Activated naive CD4-positive, alpha-beta T cell treated with anti-CD3 and anti-CD28 coated beads for 36 hours (primary cell): ENCODE measurements at regions not wholly inside any gene's neighbourhood (a gene's known extent, or its start where the extent isn't known, plus 50 kb on each side); places are given as distances from the start of the nearest gene placed in this dataset.

Experiments used
- CTCF ChIA-PET: fragments of 350-600 bp; sonication (Branson Sonifier 250); formaldehyde crosslinking; loops from one replicate; lab custom pipeline; 2021; ENCODE audit warnings: antibody characterized with exemption; lab: Charles Lee
- DNase-seq: peaks from one replicate; pipeline ENCODE4 v3.0.0-alpha.2; 2020
- H3K27ac Mint-ChIP-seq: one replicate; pipeline ENCODE4 v1.8.0; 2021; ENCODE audit warnings: mild to moderate bottlenecking, mixed read lengths
- H3K27me3 Mint-ChIP-seq: one replicate; pipeline ENCODE4 v1.8.0; 2021; ENCODE audit warnings: low read depth, mixed read lengths
- H3K36me3 Mint-ChIP-seq: one replicate; pipeline ENCODE4 v1.8.0; 2021; ENCODE audit warnings: low read depth, mixed read lengths
- H3K4me1 Mint-ChIP-seq: one replicate; pipeline ENCODE4 v1.8.0; 2021; ENCODE audit warnings: low read depth, mixed read lengths
- H3K4me3 Mint-ChIP-seq: one replicate; pipeline ENCODE4 v1.8.0; 2021; ENCODE audit warnings: mild to moderate bottlenecking, moderate library complexity, mixed read lengths
- H3K9me3 Mint-ChIP-seq: one replicate; pipeline ENCODE4 v1.8.0; 2021; ENCODE audit warnings: mixed read lengths
- intact Hi-C: fragments of 100-400 bp; cut with micrococcal nuclease; formaldehyde crosslinking; loops from one replicate; pipeline ENCODE4 v1.15.1; 2023

DNA sequence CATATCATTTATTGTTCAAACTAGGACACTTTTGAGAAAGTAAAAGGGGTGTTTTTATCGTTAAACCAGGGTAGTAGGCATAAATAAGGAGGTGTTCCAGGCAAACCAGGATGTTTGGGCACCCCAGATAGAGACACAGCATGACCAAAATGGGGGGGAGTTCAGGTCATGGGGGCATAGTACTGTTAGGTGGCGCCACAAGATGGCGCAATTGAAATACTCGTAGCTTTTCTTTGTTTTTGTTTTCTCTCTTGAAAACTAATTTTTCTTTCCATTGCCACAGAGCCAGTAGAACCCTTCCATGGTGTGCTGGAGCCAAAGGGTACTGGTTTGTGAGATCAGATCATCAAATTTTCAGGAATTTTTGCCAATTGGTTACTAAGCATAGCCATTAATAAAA, 283.4 kb downstream of the BCOR start:
- H3K9me3 Mint-ChIP-seq: no peaks in the 10 kb centered on the region
- CTCF ChIA-PET: interaction anchor here (0.5 to 1.7 kb wide), 2 partner anchors 39 to 165 kb away, joined by 3 to 4 read pairs; no protein-coding TSS in a partner anchor
- intact Hi-C loops: loop anchor here (1.0 to 5.0 kb wide), 6 partner anchors 82 to 654 kb away; partner anchors contain the start of gene BCOR
- H3K4me1 Mint-ChIP-seq: peaks cover 30% of the 10 kb centered on the region
- no peak overlapping the region for H3K27ac Mint-ChIP-seq
- no peak overlapping the region for H3K4me3 Mint-ChIP-seq
- H3K27me3 Mint-ChIP-seq: no peaks in the 10 kb centered on the region
- no peaks in the 10 kb centered on the region for H3K36me3 Mint-ChIP-seq
- peak; percentile 58 for DNase-seq

DNA sequence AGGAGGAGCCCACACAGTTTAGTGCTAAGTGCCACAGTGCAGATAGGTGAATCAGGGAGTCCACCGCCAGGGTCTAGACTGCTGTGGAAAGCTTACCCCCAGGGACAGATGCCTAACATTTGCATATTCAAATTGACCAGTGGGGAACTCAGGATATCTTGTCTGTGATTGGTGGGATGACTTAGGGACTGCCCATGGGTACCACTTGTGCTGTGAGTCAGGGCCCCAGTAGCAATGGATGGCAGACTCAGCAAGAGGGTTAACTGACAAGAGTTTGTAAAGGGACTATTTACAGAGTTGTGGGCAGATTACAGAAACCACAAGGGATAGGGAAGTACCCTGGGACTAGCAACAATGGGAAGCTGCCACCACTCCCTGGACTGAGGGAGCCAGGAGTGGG, 282.1 kb downstream of the BCOR start:
- CTCF ChIA-PET: interaction anchor here (0.8 to 2.3 kb wide), 2 partner anchors 35 to 452 kb away, joined by 4 to 13 read pairs; no protein-coding TSS in a partner anchor
- H3K27ac Mint-ChIP-seq: peak overlapping the region; percentile 53
- H3K27me3 Mint-ChIP-seq: peaks cover 7% of the 10 kb centered on the region
- no peak overlapping the region for H3K4me3 Mint-ChIP-seq
- peaks cover 30% of the 10 kb centered on the region for H3K4me1 Mint-ChIP-seq
- intact Hi-C loops: loop anchor here (1.0 to 5.0 kb wide), 8 partner anchors 41 to 451 kb away; partner anchors contain the start of gene BCOR
- H3K9me3 Mint-ChIP-seq: no peaks in the 10 kb centered on the region
- no peaks in the 10 kb centered on the region for H3K36me3 Mint-ChIP-seq
- peak; percentile 65 for DNase-seq

DNA sequence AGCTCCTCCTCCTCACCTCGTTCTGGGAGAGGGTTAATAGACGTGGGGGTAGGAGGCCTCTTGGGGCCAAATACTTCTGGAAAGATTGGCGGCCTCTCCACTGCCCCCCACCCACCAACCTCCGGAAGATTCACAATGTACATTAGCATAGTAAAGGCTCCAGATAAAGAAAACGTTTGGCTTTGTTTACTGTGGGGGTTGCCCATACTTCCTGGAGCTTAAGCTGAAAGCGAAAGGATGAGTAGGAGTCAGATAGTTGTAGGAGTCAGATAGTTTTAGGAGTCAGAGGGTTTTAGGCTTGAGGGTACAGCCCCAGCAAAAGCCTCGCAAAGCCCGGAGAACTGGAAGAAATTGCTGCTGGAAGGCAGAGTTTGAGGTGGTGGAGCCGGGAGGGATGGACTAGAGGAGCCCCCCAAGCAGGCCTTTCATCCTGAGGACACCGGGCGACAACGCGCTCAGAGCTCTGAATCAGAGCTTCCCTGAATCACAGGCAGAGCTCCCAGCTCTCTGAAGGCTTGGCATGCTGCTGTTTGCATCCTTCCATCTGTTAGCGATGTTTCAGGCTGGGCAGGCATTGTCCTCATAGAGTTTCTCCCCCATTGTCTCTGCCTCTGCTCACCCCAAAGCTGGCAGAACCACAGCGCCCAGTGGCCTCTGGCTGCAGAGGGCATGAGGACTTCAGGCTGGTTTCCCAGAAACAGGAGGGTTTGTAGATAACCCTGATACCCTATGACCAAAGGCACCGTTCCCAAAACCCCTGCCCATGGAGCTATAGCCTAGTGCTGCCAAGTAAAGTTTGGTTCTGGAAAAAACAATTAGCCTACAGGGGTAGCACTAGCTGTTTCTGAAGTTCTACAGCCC, 280.7 kb downstream of the BCOR start:
- Mint-ChIP-seq H3K36me3 (no peaks in the 10 kb centered on the region), H3K4me1 (peaks cover 30% of the 10 kb centered on the region), H3K27ac (peak overlapping the region; percentile 74), H3K27me3 (peaks cover 7% of the 10 kb centered on the region), H3K4me3 (peak overlapping the region; percentile 29), H3K9me3 (no peaks in the 10 kb centered on the region)
- intact Hi-C loops: loop anchor here (1.0 to 5.0 kb wide), 3 partner anchors 38 to 335 kb away; no protein-coding TSS in a partner anchor
- DNase-seq: peak; percentile 49
- CTCF ChIA-PET: interaction anchor here (0.6 to 2.8 kb wide), 7 partner anchors 20 to 450 kb away, joined by 3 to 13 read pairs (median 5); no protein-coding TSS in a partner anchor

DNA sequence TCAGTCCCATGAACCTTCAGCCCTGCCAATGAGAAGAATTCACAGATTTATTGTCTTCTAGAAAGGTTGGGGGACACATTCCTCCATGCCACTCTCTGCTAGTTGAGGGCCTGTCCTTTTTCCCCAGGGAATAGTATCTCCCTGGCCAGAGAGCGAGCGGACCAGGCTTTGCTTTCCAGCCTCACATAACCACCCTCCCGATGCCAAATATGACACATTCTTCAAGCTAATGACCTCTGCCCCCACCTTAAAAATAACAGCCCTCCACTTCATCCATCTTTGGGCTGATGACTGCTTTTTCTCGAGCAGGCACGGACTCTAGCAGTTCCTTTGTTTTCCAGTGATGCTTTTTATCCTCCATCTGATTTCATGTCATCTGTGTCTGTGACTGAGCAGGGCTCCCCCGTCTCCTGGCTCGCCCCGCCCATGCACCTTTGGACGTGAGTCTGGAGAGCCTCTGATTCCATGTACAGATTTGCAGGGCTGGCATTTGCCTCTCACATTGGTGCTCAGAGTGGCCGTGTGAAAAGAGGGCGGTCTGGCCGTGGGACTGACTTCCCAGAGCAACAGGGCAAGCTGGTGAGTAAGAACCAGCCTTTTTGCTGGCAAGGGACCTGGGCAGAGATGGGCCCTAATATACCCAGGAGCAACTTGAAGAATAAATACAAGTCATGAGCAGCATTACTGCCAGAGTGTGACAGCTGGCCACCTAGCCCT, 279.8 kb downstream of the BCOR start:
- intact Hi-C loops: loop anchor here (1.0 to 5.0 kb wide), 3 partner anchors 37 to 334 kb away; no protein-coding TSS in a partner anchor
- no peak for DNase-seq
- CTCF ChIA-PET: interaction anchor here (0.6 to 2.8 kb wide), 4 partner anchors 19 to 244 kb away, joined by 3 to 9 read pairs (median 4); no protein-coding TSS in a partner anchor
- Mint-ChIP-seq H3K4me1 (peaks cover 30% of the 10 kb centered on the region), H3K4me3 (no peak overlapping the region), H3K9me3 (no peaks in the 10 kb centered on the region), H3K27me3 (peaks cover 10% of the 10 kb centered on the region), H3K27ac (no peak overlapping the region), H3K36me3 (no peaks in the 10 kb centered on the region)

DNA sequence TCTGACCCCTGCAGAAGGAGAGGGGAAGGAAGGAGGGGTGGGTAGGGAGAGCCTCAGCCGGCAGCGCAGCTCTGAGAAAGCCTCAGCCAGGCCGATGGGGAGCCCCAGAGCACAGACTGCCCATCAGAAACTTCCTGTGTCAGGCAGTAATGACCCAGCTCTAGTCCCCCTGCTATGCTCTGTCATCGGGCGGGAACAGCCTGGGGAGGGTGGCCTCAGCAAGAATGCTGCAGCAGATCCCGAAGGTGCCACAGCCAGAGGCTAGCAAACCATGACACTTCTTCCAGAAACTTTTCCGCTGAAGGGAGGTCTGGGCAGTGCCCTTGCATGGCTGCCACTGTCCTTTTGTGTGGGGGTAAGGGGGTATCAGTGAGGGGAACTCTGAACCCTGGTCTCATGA, 279.0 kb downstream of the BCOR start:
- Mint-ChIP-seq H3K9me3 (peaks cover 5% of the 10 kb centered on the region), H3K4me1 (peaks cover 30% of the 10 kb centered on the region), H3K4me3 (no peak overlapping the region), H3K27ac (no peak overlapping the region), H3K36me3 (no peaks in the 10 kb centered on the region), H3K27me3 (peaks cover 10% of the 10 kb centered on the region)
- CTCF ChIA-PET: interaction anchor here (0.6 to 2.8 kb wide), 3 partner anchors 36 to 148 kb away, joined by 3 to 9 read pairs (median 3); no protein-coding TSS in a partner anchor
- intact Hi-C loops: loop anchor here (5.0 kb wide), 1 partner anchor 334 kb away; no protein-coding TSS in a partner anchor
- DNase-seq: no peak

DNA sequence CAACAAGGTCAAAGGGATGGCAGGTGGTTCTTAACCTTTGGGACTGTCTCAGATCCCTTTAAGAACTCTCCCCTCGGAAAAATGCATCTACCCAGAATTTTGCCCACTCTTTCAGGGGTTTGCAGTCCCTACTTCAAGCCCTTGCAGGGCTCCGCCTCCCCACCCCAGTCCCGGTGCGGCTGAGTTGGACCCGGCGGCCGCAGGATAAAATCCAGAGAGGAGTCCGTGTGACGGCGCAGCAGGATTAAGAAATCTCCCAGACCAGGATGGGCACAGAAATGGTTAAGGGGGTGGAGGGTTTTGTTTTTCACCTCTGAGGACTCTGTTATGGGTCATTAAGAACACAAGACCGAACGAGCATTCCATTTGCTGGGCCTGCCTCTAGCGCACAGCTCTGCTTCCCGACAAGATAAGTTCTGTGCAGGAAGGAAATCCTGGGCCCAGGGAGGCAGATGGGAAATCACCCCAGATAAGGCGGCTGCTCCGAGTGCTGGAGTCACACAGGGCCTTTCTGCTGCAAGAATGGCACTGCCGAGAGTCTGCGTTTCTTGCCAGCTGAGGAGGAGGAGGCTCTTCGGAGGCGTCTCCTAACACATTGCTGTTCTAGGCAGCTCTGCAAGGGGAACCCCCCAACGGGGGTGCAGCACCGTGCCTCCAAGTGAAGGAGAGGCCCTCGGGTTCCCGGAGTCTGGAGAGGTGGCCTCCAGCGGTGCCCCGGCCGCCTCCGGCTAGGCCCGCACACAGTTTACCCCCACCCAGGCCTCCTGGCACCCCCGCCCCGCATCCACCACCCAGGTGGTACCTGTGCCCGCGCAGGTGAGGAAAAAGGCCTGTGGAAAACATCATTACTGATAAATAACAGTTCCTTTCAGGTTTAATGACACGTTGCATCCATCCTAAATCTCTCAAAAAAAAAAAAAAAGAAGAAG, 277.6 kb downstream of the BCOR start:
- peak; percentile 48 for DNase-seq
- intact Hi-C loops: loop anchor here (5.0 kb wide), 1 partner anchor 332 kb away; no protein-coding TSS in a partner anchor
- H3K27me3 Mint-ChIP-seq: peaks cover 11% of the 10 kb centered on the region
- no peaks in the 10 kb centered on the region for H3K36me3 Mint-ChIP-seq
- peaks cover 29% of the 10 kb centered on the region for H3K4me1 Mint-ChIP-seq
- H3K27ac Mint-ChIP-seq: no peak overlapping the region
- CTCF ChIA-PET: no interaction called here
- peak overlapping the region; percentile 49 for H3K4me3 Mint-ChIP-seq
- H3K9me3 Mint-ChIP-seq: peaks cover 5% of the 10 kb centered on the region

DNA sequence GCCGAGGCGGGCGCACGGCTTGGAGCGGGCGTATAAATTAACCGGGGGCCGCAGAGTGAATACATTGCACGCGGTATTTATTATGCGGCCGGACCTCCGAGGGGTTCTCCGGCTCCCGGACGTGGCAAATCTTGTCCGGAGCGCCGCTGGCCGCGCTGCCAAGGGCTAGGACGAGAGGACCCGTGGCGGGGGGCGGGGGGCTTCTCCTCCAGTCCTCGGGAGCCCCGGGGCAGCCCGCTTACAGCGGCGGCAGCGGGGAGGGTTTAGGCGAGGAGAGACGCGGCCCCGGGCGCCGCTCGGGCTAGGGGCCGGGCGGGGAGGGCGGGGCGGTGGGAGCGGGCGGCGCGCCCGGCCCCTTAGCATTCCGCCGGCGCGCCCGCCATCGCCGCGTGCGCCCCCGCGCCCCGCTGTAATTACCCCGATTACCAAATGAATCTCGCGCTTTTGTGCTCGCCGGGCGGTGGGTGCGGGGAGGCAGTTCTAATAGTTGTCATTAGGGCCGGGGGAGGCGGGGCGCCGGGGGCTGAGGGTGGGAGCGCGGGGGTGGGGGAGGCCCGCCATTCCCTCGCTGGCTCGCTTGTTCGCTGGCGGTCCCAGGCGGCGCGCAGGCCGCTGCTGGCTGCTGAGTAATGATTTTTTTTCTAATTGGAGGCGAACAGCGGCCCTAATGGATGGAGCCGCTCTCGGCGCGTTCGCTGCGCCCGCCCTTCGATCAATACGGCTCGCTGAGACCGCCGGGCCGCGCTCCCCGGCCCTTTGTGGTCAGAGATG, 276.6 kb downstream of the BCOR start:
- H3K9me3 Mint-ChIP-seq: peaks cover 5% of the 10 kb centered on the region
- peak; percentile 33 for DNase-seq
- intact Hi-C loops: no loop called here
- CTCF ChIA-PET: no interaction called here
- no peaks in the 10 kb centered on the region for H3K36me3 Mint-ChIP-seq
- H3K27ac Mint-ChIP-seq: no peak overlapping the region
- peak overlapping the region; percentile 49 for H3K4me3 Mint-ChIP-seq
- peaks cover 11% of the 10 kb centered on the region for H3K27me3 Mint-ChIP-seq
- peaks cover 20% of the 10 kb centered on the region for H3K4me1 Mint-ChIP-seq

DNA sequence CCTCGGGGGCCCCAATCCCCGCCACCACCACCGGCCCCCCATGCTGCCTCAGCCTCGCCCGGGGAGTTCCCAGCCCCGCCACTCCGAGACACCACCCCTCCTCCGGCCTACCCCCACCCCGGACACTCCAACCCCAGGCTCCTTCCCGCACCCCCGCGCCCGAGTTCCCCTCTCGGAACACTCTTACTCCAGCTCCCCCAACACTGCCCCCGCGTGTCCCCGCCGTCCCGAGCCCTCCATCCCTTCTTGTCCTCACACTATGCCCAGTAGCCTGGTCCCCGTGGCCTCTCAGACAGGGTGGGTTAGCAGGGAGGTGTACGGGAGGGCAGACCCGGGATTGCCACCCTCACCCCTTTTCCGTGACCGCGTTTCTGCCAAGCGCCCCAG, 276.1 kb downstream of the BCOR start:
- Mint-ChIP-seq H3K4me3 (no peak overlapping the region), H3K27me3 (peaks cover 11% of the 10 kb centered on the region), H3K36me3 (no peaks in the 10 kb centered on the region), H3K27ac (no peak overlapping the region), H3K4me1 (peaks cover 14% of the 10 kb centered on the region), H3K9me3 (peaks cover 5% of the 10 kb centered on the region)
- intact Hi-C loops: no loop called here
- CTCF ChIA-PET: no interaction called here
- no peak for DNase-seq

DNA sequence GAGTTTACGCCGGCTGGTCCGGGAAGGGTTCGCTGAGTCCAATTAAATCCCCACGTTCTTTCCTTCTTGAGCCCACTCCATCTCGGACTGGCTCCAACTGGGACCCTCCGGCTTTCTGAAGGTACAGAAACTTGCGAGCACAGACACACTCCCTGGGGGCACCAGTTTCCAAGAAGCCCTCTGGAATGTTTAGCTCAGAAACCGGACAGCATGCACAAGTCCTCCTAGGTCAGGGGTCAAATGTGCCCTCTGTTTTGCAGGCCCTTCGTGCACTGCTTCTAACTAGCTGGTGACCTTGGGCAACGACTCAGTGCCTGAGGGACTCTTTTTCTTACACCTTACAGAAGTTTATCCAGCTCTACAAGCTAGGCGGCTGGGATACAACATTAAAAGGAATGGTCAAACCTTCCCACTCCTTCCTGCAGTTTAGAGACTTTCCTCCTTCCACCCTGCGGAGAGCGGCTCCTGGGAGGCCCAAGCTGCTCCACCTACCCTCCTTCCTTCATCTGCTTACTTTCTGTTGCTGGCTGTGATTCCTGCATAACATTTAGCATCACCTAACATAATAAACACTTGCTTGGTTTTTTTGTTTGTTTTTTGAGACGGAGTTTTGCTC, 275.5 kb downstream of the BCOR start:
- Mint-ChIP-seq H3K27ac (no peak overlapping the region), H3K27me3 (peaks cover 11% of the 10 kb centered on the region), H3K36me3 (no peaks in the 10 kb centered on the region), H3K4me3 (no peak overlapping the region), H3K4me1 (peaks cover 9% of the 10 kb centered on the region), H3K9me3 (peaks cover 5% of the 10 kb centered on the region)
- DNase-seq: no peak
- intact Hi-C loops: no loop called here
- CTCF ChIA-PET: interaction anchor here (0.6 kb wide), 1 partner anchor 722 kb away, joined by 3 read pairs; no protein-coding TSS in a partner anchor

DNA sequence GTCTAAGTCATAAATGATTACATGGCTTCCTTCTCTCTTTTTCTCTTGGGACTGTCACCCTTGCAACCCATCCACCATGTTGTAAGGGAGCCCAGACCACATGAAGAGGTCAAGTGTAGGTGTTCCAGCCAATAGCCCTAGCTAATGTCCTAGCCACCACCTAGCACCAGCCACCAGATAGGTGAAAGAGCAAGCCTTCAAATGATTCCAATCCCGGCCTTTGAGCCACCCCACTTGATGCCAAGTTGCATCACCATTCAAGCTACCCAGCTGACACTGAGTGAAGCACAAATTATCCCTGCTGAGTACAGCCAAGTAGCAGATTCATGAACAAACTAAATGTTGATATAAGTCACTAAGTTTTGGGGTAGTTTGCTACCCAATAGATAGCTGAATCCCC, 274.3 kb downstream of the BCOR start:
- Mint-ChIP-seq H3K9me3 (peaks cover 5% of the 10 kb centered on the region), H3K36me3 (no peaks in the 10 kb centered on the region), H3K27me3 (peaks cover 11% of the 10 kb centered on the region), H3K4me3 (no peak overlapping the region), H3K4me1 (no peaks in the 10 kb centered on the region), H3K27ac (no peak overlapping the region)
- no peak for DNase-seq
- CTCF ChIA-PET: no interaction called here
- intact Hi-C loops: no loop called here
